GM12891 (cell line): ENCODE measurements at regions not wholly inside any gene's neighbourhood (a gene's known extent, or its start where the extent isn't known, plus 50 kb on each side); places are given as distances from the start of the nearest gene placed in this dataset.

Experiments used
- POLR2A ChIP-seq: IDR thresholded peaks from 2 replicates; pipeline ENCODE4 v1.6.1; 2011; ENCODE audit warnings: low read depth, low read length, control low read depth
- POLR2AphosphoS5 ChIP-seq: IDR thresholded peaks from 2 replicates; pipeline ENCODE4 v1.6.1; 2011; ENCODE audit warnings: low read depth, low read length, control low read depth
- SPI1 ChIP-seq: IDR thresholded peaks from 2 replicates; pipeline ENCODE4 v1.6.1; 2011; ENCODE audit warnings: low read depth, low read length, control low read depth
- TAF1 ChIP-seq: IDR thresholded peaks from 2 replicates; pipeline ENCODE4 v1.6.1; 2011; ENCODE audit warnings: low read depth, low read length, control low read depth

DNA sequence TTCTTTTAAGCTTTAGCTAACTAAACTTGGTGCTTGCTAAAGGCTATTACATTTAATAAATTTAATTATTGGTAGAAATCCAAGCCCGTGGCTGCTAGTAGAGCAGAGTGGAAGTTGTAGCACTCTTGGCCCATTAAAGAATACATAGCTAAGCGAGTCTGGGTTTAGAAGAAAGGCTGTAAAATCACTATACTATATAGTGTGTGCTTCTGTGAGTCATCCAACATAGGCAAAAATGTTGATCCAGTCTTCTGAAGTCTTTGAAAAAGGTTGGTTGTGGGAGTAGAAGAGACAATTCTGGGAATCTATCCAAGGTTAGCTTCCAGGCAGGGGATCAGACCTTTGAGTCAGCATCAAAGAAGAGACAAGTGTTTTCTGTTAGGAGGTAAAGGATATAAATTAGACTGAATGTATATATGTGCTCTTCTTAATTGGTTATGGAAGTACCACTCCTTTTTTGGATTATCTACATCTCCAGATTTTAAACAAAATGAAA lies 664.2 kb downstream of the NXPH1 start:
- TF ChIP-seq SPI1 (no peak), POLR2A (no peak), POLR2AphosphoS5 (no peak), TAF1 (no peak)
